ENCODE measurements at regions not wholly inside any gene's neighbourhood (a gene's known extent, or its start where the extent isn't known, plus 50 kb on each side); places are given as distances from the start of the nearest gene placed in this dataset.

DNA sequence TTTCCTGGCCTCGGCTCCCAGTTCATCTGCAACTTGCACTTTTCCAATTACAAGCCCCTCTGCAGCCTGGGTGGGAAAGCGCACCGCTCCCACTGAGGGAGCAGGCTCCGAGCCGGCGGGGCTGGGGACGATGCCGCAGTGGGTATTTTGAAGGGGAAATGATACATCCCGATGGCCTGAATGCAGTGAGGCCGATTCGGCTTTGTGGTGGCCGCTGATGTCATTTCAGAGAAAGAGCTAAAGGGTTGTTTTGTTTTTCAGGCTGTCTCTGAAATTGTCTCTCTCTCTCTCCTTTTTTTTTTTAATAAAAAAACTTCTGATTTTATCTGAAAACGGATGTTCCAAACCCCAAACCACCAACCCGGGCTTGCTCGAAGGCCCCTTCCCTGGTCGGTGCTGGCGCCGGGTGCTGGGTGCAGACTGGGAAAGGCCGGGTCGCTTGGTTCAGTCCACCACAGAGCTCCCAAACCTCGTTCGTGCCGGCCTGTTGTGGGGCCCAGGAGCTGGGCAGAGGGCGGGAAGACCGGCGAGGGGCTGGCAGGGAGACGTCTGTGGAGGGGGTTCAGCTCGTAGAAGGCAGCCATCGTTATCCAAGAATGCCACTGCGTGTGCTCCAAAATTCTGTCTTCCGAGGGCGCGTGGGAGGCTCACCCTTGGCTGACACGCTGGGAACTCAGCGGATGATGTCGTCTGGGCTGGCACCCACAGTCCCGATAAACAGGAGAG, 102.8 kb downstream of the FOXL1 start:
- DNase-seq (ENCODE audit: extremely low read depth, low read depth, low spot score) = no peak

GRCh38 chr16:86681757-86682106, 103.4 kb downstream of the FOXL1 start:
- DNase-seq (ENCODE audit: extremely low read depth, low read depth, low spot score) = no peak

DNA sequence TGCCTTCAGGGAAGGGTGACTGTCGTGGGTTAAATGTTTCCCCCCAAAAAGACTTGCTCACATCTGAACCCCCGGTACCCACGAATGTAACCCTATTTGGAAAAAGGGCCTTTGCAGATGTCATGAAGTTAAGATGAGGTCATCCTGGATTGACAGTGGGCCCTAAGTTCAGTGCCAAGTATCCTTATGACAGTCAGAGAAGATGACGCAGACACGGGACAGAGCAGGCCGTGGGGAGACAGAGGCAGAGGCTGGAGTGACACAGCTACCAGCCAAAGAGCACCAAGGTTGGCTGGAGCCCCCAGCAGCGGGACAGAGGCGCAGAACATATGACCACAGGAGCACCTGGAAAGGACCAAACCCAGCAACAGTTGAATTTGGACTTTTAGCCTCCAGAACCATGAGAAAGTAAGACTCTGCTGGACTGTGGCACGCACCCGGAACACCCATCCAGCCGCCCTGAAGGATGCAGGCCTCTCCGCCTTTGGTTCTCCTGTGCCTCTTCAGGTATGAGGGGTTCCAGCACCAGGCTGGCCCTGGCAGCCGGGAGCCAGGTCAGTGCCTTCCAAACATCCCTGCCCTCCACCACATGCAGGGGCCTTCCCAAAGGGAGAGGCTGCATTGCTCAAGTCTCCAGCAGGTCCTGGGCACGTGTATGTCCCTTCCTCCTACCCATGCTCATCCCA, 104.0 kb downstream of the FOXL1 start:
- no peak for DNase-seq (ENCODE audit: extremely low read depth, low read depth, low spot score)

- no peak for DNase-seq (ENCODE audit: extremely low read depth, low read depth, low spot score)
Measured at GRCh38 chr16:86683441-86684194, 105.3 kb downstream of the FOXL1 start.

DNA sequence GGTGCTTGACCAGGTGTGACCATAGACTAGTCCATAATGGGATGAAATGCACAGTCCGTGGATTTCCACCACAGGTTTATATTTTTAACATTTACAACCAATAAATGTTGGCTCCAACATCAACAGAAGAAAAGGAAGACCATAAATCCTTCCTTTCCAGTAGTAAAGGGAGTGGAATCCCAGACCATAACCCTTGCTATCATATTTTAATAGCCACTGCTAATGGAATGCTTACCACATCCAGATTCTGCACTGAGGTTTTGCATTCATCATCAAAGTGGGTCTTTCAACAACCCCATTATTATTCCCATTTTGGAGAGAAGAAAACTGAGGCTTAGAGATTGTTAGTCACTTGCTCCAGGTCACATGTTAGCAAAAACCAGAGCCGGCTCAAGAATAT, 106.7 kb downstream of the FOXL1 start:
- DNase-seq (ENCODE audit: extremely low read depth, low read depth, low spot score) = no peak

- DNase-seq (ENCODE audit: extremely low read depth, low read depth, low spot score) = no peak
Measured at GRCh38 chr16:86690970-86691369, 112.6 kb downstream of the FOXL1 start.

DNA sequence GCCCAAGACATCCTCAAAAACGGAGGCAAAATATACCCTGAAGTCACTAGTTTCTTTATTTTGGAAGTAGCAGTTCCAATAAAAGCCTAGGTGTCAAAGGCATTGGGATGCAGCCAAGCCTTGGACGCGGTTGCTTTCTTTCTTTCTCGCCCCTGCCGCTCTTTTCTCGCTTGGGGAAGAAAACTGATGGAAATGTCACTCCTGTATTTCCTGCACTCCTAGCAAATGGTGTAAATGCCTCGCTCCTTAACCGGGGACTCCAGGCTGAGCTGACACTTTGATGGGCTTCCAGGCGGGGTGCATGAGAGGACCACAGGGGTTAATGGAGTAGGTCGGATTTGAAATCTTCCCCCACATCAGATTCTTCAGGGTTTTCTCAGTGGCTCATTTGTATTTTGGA, 114.1 kb downstream of the FOXL1 start:
- DNase-seq (ENCODE audit: extremely low read depth, low read depth, low spot score) = no peak

GRCh38 chr16:86693033-86693432, 114.7 kb downstream of the FOXL1 start:
- no peak for DNase-seq (ENCODE audit: extremely low read depth, low read depth, low spot score)

- DNase-seq (ENCODE audit: extremely low read depth, low read depth, low spot score) = no peak
Measured at GRCh38 chr16:86697715-86698114, 119.4 kb downstream of the FOXL1 start.

GRCh38 chr16:86700046-86700945, 121.9 kb downstream of the FOXL1 start:
- no peak for DNase-seq (ENCODE audit: extremely low read depth, low read depth, low spot score)

DNA sequence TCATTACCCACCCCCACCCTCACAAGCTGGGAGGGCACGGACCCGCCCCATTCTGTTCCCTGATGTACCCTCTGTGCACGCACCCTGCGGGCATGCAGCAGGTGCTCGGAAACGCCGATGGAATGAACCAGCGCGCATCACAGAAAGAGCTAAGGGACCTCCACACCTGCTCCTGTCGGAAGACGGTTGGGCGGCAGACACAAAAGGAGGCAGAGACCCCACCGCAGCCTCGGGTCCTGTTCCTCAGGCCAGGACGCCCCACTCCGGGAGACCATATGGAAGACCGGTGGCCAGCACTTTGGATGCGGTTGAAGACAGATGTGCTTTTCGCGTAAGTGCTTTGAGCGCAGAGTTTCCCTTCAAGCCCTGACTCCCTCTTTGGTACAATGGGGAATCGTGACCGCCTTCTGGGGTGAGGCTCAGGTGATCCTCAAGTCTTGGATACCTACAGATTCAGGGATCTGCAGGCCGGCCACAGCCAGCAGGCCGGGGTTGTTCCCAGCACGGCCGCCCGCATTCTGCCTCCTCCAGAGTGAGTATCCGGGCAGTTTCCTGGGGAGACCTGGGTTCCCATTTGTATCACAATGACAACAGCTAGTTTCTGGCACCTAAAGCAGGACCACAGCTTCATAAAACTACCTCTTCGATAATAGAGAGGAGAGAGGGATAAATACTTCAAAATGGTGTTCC, 123.1 kb downstream of the FOXL1 start:
- no peak for DNase-seq (ENCODE audit: extremely low read depth, low read depth, low spot score)

DNA sequence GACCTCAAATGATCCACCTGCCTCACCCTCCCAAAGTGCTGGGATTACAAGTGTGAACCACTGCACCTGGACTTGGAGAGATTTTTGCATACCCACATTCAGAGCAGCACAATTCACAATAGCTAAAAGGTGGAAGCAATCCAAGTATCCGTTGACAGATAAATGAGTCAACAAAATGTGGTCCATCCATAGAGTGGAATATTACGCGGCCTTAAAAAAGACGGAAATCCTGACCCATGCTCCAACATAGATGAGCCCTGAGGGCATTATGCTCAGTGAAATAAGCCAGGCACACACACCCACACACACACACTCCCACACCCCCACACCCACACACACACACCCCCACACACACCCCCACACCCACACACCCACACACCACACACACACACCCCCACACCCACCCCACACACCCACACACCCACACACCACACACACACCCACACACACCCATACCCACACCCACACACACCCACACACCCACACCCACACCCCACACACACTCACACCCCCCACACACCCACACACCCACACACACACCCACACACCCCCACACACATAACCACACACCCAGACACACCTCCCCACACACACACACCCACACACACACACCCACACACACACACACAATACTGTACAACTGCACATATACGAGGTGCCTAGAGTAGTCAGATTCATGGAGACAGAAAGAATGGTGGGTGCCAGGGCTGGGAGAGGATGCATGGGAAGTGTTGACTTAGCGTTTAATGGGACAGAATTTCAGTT, 124.7 kb downstream of the FOXL1 start:
- no peak for DNase-seq (ENCODE audit: extremely low read depth, low read depth, low spot score)

DNA sequence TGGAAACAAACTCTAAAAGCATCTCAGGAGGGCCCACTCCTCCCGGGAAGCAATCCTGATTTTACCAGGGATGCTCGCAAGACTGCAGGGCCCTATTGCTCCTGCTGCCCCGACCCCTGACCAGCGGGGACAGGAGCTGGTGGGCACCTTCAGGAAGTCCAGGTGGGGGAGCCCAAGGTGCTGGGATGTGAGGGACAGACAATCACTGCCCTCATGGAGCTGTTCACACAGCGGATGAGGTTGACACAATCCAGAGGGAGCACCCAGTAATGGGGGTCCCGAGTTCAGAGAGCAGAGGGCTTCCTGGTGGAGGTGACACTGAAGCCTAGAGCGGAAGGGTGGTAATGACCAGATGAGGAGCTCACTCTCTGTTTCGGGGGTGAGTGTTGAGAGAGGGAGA, 126.2 kb downstream of the FOXL1 start:
- DNase-seq (ENCODE audit: extremely low read depth, low read depth, low spot score) = no peak

DNA sequence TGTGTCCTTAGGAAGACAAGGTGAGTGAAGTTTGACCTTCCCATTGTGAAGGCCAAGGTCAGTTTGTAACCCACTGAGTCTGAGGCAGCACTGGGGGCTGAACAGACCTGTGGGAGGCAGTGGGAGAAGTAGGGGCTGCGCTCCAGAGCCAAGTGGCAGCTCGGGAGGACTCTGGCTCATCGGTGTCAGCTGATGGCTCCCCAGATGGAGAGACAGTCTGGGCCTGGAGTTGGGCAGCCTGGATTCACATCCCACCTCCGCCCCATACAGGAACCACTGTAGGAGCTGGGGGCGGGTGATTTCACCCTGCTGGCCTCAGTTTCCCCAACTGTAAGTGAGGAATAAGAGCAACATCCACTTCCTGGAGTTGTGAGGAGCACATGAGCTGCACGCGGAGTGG, 128.4 kb downstream of the FOXL1 start:
- no peak for DNase-seq (ENCODE audit: extremely low read depth, low read depth, low spot score)

- no peak for DNase-seq (ENCODE audit: extremely low read depth, low read depth, low spot score)
Measured at GRCh38 chr16:86707171-86707570, 128.8 kb downstream of the FOXL1 start.

DNA sequence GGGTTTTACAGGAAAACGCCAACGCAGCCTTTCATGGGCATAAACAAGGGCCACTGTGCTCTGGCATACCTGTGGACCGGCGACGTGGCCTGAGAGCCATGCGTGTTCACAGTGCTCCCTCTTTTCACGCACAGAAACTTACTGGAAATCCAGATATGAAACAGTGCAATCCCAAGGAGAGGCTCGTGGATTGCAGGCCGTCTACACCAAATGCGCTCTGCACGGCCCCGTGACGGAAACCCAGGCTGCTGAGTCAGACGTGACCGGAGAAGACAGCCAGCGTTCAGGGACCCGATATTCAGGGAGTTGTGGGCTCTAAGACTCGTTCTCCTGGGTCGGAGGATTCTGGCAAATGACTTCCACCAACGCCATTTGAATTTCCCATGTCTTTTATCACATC, 129.2 kb downstream of the FOXL1 start:
- no peak for DNase-seq (ENCODE audit: extremely low read depth, low read depth, low spot score)

GRCh38 chr16:86708431-86708830, 130.1 kb downstream of the FOXL1 start:
- no peak for DNase-seq (ENCODE audit: extremely low read depth, low read depth, low spot score)

DNA sequence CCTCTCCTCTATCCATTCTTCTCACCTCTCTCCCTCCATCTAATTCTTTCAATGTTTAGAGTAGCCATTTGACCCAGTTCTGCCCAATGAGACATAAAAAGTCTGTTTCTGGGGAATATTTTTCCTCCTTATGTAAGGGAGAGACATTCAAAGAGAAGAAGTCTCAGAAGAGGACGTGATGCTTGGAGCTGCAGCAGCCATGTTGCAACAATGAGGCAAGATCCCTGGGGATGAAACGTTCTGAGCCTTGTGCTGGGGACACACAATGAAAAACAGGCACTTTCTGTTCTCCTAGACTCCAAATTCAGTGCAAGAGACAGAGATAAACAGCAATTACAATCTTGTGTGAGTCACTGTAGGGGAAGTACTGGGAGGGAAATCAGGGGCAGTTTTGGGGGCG, 130.8 kb downstream of the FOXL1 start:
- DNase-seq (ENCODE audit: extremely low read depth, low read depth, low spot score) = no peak

- no peak for DNase-seq (ENCODE audit: extremely low read depth, low read depth, low spot score)
Measured at GRCh38 chr16:86709902-86710601, 131.7 kb downstream of the FOXL1 start.
